Erythroblast (primary cell): ENCODE measurements at regions not wholly inside any gene's neighbourhood (a gene's known extent, or its start where the extent isn't known, plus 50 kb on each side); places are given as distances from the start of the nearest gene placed in this dataset.

Source experiments
- GATA1 ChIP-seq: IDR thresholded peaks from 2 replicates; pipeline ENCODE4 v1.6.1; 2011; ENCODE audit warnings: low read depth, mild to moderate bottlenecking, control low read depth, low read length, moderate library complexity
- POLR2A ChIP-seq: IDR thresholded peaks from 2 replicates; pipeline ENCODE4 v1.6.1; 2011; ENCODE audit warnings: mild to moderate bottlenecking, low read length

DNA sequence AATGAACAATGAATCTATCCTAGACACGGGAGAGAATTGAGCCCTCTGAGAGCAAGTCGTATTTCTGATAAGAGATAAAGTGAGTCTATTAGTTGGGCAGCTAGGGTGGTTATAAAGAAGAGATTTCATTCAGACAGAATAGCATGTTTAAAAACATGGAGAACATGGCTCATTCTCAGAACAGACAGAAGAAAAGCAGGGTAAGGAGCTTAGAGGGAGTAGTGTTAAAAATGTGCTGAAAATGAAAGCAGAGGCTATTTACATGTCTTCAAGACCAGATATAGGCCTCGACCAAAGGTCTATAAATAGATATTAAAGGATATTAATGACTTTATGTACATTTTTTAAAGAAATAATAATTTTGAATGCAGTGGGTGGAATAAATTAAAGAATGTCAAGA is 149.5 kb downstream of the SLITRK1 start:
- TF ChIP-seq POLR2A (no peak), GATA1 (no peak)
